MCF 10A (cell line): ENCODE measurements at regions not wholly inside any gene's neighbourhood (a gene's known extent, or its start where the extent isn't known, plus 50 kb on each side); places are given as distances from the start of the nearest gene placed in this dataset.

Experiments used
- BruUV-seq: library from RNA; stranded (reverse); fragments of 400-500 nt; replicated peaks from 2 replicates; lab custom pipeline; 2021; lab: Mats Ljungman, UMichigan
- CTCF ChIA-PET: fragments of 300-600 bp; sonication (Branson Sonifier 250); formaldehyde crosslinking; extraction: SDS; loops from one replicate; lab custom pipeline; 2021; ENCODE audit warnings: antibody characterized with exemption, inconsistent platforms; lab: Yijun Ruan, JAX
- POLR2A ChIA-PET: fragments of 300-600, 350-650 bp; sonication (Branson Sonifier 250); formaldehyde crosslinking; extraction: SDS; loops from one replicate; lab custom pipeline; 2020; ENCODE audit warnings: antibody characterized with exemption, inconsistent platforms; lab: Yijun Ruan, JAX
- DNase-seq: peaks from one replicate; pipeline ENCODE4 v3.0.0-alpha.2; 2018; ENCODE audit not compliant: unreplicated experiment
- H3K27ac Mint-ChIP-seq: one replicate; pipeline ENCODE4 v1.8.0; 2022; ENCODE audit warnings: mild to moderate bottlenecking, low read depth, mixed read lengths; ENCODE audit not compliant: unreplicated experiment
- H3K27me3 Mint-ChIP-seq: one replicate; pipeline ENCODE4 v1.8.0; 2022; ENCODE audit warnings: mixed read lengths; ENCODE audit not compliant: insufficient read depth, unreplicated experiment
- H3K36me3 Mint-ChIP-seq: one replicate; pipeline ENCODE4 v1.8.0; 2022; ENCODE audit warnings: mild to moderate bottlenecking, moderate library complexity, mixed read lengths; ENCODE audit not compliant: insufficient read depth, unreplicated experiment
- H3K4me1 Mint-ChIP-seq: one replicate; pipeline ENCODE4 v1.8.0; 2022; ENCODE audit warnings: mixed read lengths; ENCODE audit not compliant: insufficient read depth, unreplicated experiment
- H3K4me3 Mint-ChIP-seq: one replicate; pipeline ENCODE4 v1.8.0; 2022; ENCODE audit warnings: mild to moderate bottlenecking, moderate library complexity, mixed read lengths; ENCODE audit not compliant: unreplicated experiment
- H3K9me3 Mint-ChIP-seq: one replicate; pipeline ENCODE4 v1.8.0; 2022; ENCODE audit warnings: mixed read lengths; ENCODE audit not compliant: unreplicated experiment
- intact Hi-C: fragments of 100-400 bp; cut with micrococcal nuclease; formaldehyde crosslinking; loops from 2 replicates; pipeline ENCODE4 v1.14.1; 2022
- TF ChIP-seq, protein P1 (sequence below): fragments of 200-600 bp; IDR thresholded peaks from one replicate; pipeline ENCODE4 v1.8.0; 2022; ENCODE audit warnings: antibody characterized with exemption, mild to moderate bottlenecking; ENCODE audit not compliant: unreplicated experiment

- TF ChIP-seq, protein P1, sequence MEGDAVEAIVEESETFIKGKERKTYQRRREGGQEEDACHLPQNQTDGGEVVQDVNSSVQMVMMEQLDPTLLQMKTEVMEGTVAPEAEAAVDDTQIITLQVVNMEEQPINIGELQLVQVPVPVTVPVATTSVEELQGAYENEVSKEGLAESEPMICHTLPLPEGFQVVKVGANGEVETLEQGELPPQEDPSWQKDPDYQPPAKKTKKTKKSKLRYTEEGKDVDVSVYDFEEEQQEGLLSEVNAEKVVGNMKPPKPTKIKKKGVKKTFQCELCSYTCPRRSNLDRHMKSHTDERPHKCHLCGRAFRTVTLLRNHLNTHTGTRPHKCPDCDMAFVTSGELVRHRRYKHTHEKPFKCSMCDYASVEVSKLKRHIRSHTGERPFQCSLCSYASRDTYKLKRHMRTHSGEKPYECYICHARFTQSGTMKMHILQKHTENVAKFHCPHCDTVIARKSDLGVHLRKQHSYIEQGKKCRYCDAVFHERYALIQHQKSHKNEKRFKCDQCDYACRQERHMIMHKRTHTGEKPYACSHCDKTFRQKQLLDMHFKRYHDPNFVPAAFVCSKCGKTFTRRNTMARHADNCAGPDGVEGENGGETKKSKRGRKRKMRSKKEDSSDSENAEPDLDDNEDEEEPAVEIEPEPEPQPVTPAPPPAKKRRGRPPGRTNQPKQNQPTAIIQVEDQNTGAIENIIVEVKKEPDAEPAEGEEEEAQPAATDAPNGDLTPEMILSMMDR, result no peak
- H3K9me3 Mint-ChIP-seq, result peaks cover 8% of the 10 kb centered on the region
- ChIA-PET CTCF (interaction anchor here (1.3 kb wide), 1 partner anchor 8 kb away, joined by 3 read pairs; no protein-coding TSS in a partner anchor), POLR2A (no interaction called here)
- no peaks in the 10 kb centered on the region for H3K36me3 Mint-ChIP-seq
- H3K27me3 Mint-ChIP-seq, result peaks cover 18% of the 10 kb centered on the region
- BruUV-seq, result no TSS peak
- no peak overlapping the region for H3K4me3 Mint-ChIP-seq
- no peak for DNase-seq
- H3K27ac Mint-ChIP-seq, result no peak overlapping the region
- H3K4me1 Mint-ChIP-seq, result no peaks in the 10 kb centered on the region
- intact Hi-C loops, result no loop called here
Measured at GRCh38 chr16:11449716-11450115, 104.5 kb downstream of the RMI2 start.

DNA sequence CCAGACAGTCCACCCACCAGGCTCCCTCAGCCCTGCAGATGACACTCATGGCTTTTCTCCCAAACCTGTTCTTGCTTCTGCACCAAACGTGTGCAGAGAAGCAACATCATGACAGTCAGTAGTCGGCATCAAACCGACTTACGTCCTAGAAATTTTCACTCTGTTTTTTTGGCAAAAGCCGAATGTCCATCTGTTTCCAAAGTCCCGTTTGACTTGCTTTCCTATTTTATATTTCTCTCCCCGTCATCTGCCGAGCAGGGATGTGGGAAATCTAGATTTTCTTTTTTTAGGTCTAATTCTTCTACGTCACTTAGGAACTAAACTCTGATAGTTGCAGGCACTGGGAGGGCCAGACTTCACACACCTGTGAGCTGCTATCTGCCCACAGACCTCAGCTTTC is 104.9 kb downstream of the RMI2 start:
- Mint-ChIP-seq H3K27ac (no peak overlapping the region), H3K36me3 (no peaks in the 10 kb centered on the region), H3K4me1 (no peaks in the 10 kb centered on the region), H3K27me3 (peaks cover 19% of the 10 kb centered on the region), H3K9me3 (peaks cover 11% of the 10 kb centered on the region), H3K4me3 (no peak overlapping the region)
- CTCF ChIA-PET, result interaction anchor here (1.2 to 1.3 kb wide), 2 partner anchors 8 to 54 kb away, joined by 3 to 4 read pairs; no protein-coding TSS in a partner anchor
- POLR2A ChIA-PET, result no interaction called here
- no TSS peak for BruUV-seq
- DNase-seq, result no peak
- TF ChIP-seq, protein P1, result no peak
- intact Hi-C loops, result no loop called here

DNA sequence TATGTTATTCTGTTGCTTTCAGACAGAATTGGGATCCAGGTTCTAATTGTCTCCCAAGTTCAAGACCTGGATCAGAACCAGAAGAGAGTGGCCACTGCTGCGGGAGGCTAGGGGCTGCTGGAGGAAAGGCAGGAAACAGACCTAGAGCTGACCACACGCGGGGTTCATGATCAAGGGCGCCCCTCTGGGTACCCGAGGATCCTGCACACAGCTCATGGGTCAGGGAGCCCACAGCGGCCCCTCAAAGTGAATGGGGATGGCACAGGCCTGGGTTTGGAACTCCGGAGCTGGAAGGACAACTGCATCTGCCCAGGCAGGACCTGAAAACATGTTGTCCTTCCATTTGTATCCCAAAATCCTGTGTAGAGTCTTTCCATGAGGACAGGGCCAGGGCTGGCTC is 107.0 kb downstream of the RMI2 start:
- POLR2A ChIA-PET, result no interaction called here
- CTCF ChIA-PET, result interaction anchor here (1.2 kb wide), 1 partner anchor 56 kb away, joined by 3 read pairs; no protein-coding TSS in a partner anchor
- H3K9me3 Mint-ChIP-seq, result peaks cover 11% of the 10 kb centered on the region
- H3K27ac Mint-ChIP-seq, result no peak overlapping the region
- no peak overlapping the region for H3K4me3 Mint-ChIP-seq
- no TSS peak for BruUV-seq
- peaks cover 19% of the 10 kb centered on the region for H3K27me3 Mint-ChIP-seq
- H3K4me1 Mint-ChIP-seq, result no peaks in the 10 kb centered on the region
- no peak for DNase-seq
- intact Hi-C loops, result no loop called here
- TF ChIP-seq, protein P1, result no peak
- H3K36me3 Mint-ChIP-seq, result no peaks in the 10 kb centered on the region

DNA sequence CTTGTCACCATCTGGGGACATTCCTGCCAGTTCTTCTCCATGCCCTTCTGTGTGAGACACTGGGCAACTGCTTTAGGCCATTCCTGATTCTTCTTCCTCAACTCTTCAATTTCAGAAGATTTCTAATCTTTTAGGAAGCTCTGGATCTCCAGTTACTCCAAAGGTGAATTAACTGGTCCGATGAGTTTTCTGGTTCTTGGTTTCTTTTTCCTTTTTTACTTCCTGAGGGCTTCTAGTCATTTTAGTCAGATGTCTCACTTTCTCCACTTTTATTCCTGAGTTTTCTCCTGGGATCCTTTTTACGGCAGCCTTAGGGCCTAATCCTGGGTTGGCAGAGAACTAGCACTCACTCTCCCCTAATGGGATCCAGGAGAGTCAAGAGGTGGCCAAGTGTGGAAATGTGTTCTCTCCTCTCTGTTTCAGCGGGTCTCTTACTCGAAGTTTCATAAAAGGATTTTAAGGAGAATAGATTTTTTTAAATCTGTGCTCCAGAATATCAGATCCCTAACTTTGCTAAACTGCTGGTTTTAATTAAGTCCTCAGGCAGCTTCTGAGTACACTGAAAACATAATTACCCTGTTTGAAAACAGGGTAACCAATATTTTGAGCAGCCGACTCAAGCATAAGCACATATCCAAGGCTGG is 107.6 kb downstream of the RMI2 start:
- CTCF ChIA-PET, result interaction anchor here (1.2 kb wide), 1 partner anchor 57 kb away, joined by 3 read pairs; no protein-coding TSS in a partner anchor
- DNase-seq, result no peak
- Mint-ChIP-seq H3K27me3 (peaks cover 19% of the 10 kb centered on the region), H3K9me3 (peaks cover 11% of the 10 kb centered on the region), H3K27ac (no peak overlapping the region), H3K36me3 (no peaks in the 10 kb centered on the region), H3K4me3 (no peak overlapping the region), H3K4me1 (no peaks in the 10 kb centered on the region)
- intact Hi-C loops, result no loop called here
- no TSS peak for BruUV-seq
- TF ChIP-seq, protein P1, result no peak
- POLR2A ChIA-PET, result no interaction called here
